ENCODE measurements at regions not wholly inside any gene's neighbourhood (a gene's known extent, or its start where the extent isn't known, plus 50 kb on each side); places are given as distances from the start of the nearest gene placed in this dataset.

GRCh38 chr2:150955231-150955630 lies 306.4 kb downstream of the RBM43 start:
- TF ChIP-seq POLR2A (IDR thresholded peaks at IDR 0.05) (no peak), CTCF (IDR thresholded peaks at IDR 0.05) (no peak), POLR2AphosphoS5 (IDR thresholded peaks at IDR 0.05) (no peak), EP300 (IDR thresholded peaks at IDR 0.05) (no peak)

Measured in gastroesophageal sphincter (tissue), 3 donors.